K562 (cell line): ENCODE measurements at regions not wholly inside any gene's neighbourhood (a gene's known extent, or its start where the extent isn't known, plus 50 kb on each side); places are given as distances from the start of the nearest gene placed in this dataset.

Experiments
- ELF1 ChIP-seq: fragments of 200-800 bp; sonication (Bioruptor generic); IDR thresholded peaks from 2 replicates; pipeline ENCODE4 v1.6.1; 2016; ENCODE audit warnings: missing genetic modification characterization, missing compliant biosample characterization
- FOXP1 ChIP-seq: sonication (generic); formaldehyde crosslinking; IDR thresholded peaks from 2 replicates; pipeline ENCODE4 v1.8.0; 2022; ENCODE audit warnings: mild to moderate bottlenecking, missing genetic modification reagents
- HDAC2 ChIP-seq: fragments of 450-650 bp; IDR thresholded peaks from 2 replicates; pipeline ENCODE4 v1.6.1; 2016; ENCODE audit warnings: mild to moderate bottlenecking
- MAFK ChIP-seq: IDR thresholded peaks from 2 replicates; pipeline ENCODE4 v1.6.1; 2011; ENCODE audit warnings: low read length, improper control_type of control experiment
- PATZ1 ChIP-seq: fragments of 250-450 bp; sonication (Bioruptor Pico); IDR thresholded peaks from 2 replicates; pipeline ENCODE4 v1.5.0; 2020; ENCODE audit warnings: mild to moderate bottlenecking, borderline replicate concordance
- ZBTB33 ChIP-seq: sonication (generic); formaldehyde crosslinking; IDR thresholded peaks from 2 replicates; pipeline ENCODE4 v1.8.1; 2023; ENCODE audit warnings: mild to moderate bottlenecking, missing genetic modification reagents
- ZBTB40 ChIP-seq, 2 experiments: fragments of 450-650 bp in 1 of 2; sonication (generic) in 1 of 2; formaldehyde crosslinking in 1 of 2; IDR thresholded peaks; 2 replicates each; pipeline versions ENCODE4 v1.7.1 to v1.9.0; 2016 to 2022; ENCODE audit warnings: inconsistent platforms in 1 of 2, mild to moderate bottlenecking in 1 of 2, missing genetic modification reagents in 1 of 2
- ZNF232 ChIP-seq: sonication (generic); formaldehyde crosslinking; IDR thresholded peaks from 2 replicates; pipeline ENCODE4 v1.8.0; 2022; ENCODE audit warnings: mild to moderate bottlenecking, missing genetic modification reagents
- TF ChIP-seq, protein P1 (sequence below): sonication (generic); formaldehyde crosslinking; IDR thresholded peaks from 2 replicates; pipeline ENCODE4 v1.8.1; 2023; ENCODE audit warnings: mild to moderate bottlenecking, missing genetic modification reagents, moderate library complexity

- TF ChIP-seq ZBTB40 (IDR thresholded peaks at IDR 0.05): no peak
- TF ChIP-seq ZBTB40 (CRISPR knock-in tag; IDR thresholded peaks at IDR 0.05): no peak
- peak; percentile 49; the same call in 1 of the 2 replicates for TF ChIP-seq MAFK
- no peak for TF ChIP-seq PATZ1 (CRISPR knock-in tag)
- no peak for TF ChIP-seq ZBTB33
- no peak for TF ChIP-seq ELF1
- TF ChIP-seq ZNF232 (CRISPR knock-in tag): no peak
- no peak for TF ChIP-seq FOXP1 (CRISPR knock-in tag)
- TF ChIP-seq, protein P1, sequence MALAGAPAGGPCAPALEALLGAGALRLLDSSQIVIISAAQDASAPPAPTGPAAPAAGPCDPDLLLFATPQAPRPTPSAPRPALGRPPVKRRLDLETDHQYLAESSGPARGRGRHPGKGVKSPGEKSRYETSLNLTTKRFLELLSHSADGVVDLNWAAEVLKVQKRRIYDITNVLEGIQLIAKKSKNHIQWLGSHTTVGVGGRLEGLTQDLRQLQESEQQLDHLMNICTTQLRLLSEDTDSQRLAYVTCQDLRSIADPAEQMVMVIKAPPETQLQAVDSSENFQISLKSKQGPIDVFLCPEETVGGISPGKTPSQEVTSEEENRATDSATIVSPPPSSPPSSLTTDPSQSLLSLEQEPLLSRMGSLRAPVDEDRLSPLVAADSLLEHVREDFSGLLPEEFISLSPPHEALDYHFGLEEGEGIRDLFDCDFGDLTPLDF (CRISPR knock-in tag): no peak
- 0 out of 2 replicates have a peak, but pooled peaks have one; percentile 21 for TF ChIP-seq HDAC2
Measured at GRCh38 chr6:105746509-105746908, 339.6 kb upstream of the PRDM1 start (continued).
